LoVo (cell line): ENCODE measurements at regions not wholly inside any gene's neighbourhood (a gene's known extent, or its start where the extent isn't known, plus 50 kb on each side); places are given as distances from the start of the nearest gene placed in this dataset.

Source experiments
- DNase-seq: peaks from one replicate; pipeline ENCODE4 v3.0.0-alpha.2; 2016; ENCODE audit warnings: low spot score

DNA sequence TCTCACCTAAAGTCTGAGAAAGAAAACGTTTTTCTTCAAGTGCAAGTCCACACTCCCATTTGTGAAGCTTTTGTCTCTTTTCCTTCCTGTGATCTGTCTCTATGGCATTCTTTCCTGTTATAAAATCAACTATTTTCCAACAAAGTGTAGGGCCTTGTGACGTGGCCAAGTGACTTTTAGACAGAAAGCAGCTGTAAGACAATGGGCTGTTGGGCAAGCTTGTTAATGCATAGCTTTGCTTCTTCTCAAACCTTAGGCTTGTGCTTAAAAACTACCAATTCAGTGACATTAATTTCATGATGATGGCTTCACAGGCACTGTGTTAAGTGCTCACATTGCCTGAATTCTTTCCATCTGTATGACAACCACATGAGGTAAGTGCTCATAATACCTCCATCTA is 83.5 kb downstream of the VCY1B start:
- no peak for DNase-seq

DNA sequence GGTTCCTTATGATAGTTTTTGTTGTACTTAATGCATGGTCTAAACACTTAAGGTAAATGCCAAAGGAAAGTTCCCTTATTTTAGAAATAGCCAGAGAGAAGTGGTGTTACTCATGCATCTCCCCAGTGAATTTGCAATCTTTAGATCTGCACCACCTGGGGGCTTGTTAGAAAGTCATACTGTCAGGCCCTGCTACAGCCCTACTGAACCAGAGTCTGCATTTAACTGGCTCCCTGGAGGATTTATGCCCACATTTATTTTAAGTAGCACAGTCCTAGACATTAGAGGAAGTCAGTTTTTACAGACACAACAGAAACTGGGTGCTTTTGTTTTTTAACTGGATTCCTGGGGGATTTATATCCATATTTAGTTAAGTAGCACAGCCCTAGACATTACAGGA is 89.6 kb downstream of the VCY1B start:
- no peak for DNase-seq

DNA sequence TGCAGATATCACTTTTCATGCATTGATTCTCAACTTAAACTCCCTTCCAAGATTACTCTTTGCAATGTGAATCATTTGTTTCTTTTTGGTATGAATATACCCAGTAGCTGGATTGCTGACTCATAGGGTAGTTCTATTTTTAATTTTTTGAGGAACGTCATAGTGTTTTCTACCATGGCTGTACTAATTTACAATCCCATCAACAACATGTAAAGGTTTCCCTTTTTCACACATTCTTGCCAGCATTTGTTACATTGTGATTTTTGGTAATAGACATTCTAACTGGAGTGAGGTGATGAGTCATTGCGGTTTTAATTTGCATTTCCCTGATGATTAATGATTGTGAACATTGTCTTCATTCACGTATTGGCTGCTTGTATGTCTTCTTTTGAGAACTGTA is 126.7 kb downstream of the VCY1B start:
- no peak for DNase-seq

DNA sequence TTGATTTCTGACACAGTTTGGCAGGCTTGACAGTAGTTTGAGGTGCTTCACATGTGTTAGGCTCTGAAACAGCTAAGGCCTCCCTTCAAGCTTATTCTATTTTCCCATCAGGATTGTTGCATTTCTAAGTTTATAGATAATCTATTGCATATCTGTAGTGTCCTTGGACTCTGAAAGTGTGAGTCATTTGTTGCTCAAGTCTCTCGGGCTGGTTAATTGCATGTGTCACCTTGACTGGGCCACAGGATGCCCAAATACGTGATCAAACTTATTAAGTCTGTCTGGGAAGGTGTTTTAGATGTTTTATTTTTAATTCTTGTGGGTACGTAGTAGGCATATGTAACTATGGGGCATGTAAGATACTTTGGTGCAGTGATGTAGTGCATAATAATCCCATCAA is 166.0 kb downstream of the VCY1B start:
- DNase-seq, result no peak

DNA sequence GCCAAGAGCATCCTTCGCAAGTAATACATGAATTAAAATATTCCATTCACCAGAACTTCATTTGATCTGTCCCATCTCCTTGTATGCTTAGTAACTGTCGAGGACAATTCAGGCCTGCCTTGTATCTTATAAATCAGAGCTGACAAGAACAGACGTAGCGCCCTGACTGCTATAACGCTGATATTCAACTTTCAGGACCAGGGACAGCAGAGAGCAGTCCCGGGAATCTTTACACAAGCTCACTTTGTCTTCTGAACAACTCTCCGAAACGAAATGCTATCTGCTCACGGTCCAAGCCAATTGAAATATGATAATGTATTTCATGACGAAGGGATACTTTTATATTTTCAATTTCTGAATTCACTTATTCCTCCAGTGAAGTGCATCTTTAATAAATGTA is 175.7 kb downstream of the VCY1B start:
- peak; percentile 0 for DNase-seq

DNA sequence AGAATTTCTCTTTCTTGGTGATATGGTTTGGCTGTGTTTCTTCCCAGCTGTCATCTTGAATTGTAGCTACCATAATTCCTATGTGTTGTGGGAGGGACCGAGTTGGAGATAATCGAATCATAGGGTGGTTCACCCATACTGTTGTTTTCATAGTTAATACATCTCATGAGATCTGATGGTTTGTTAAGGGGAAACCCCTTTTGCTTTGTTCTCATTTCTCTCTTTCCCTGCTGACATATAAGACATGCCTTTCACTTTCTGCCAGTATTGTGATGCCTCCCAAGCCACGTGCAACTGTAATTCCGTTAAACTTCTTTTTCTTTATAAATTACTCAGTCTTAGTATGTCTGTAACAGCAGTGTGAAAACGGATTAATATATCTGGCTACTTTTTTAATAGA is 179.0 kb downstream of the VCY1B start:
- no peak for DNase-seq

DNA sequence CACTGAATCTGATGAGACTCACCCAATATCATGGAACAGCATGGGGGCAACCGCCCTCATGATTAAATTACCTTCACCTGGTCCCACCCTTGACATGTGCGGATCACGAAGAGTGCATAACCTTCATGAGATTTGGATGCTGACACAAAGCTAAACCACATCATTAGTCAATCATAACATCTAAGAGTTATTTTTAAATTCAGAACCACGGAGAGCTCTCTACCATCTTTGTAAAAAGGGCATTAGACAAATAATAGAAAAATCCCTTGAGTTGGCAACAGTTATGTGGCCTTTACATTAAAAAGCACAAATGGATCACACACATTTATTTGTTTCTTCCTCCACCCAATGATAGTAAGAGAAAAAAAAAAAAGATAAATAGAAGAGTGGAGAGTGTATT is 182.2 kb downstream of the VCY1B start:
- DNase-seq, result no peak

DNA sequence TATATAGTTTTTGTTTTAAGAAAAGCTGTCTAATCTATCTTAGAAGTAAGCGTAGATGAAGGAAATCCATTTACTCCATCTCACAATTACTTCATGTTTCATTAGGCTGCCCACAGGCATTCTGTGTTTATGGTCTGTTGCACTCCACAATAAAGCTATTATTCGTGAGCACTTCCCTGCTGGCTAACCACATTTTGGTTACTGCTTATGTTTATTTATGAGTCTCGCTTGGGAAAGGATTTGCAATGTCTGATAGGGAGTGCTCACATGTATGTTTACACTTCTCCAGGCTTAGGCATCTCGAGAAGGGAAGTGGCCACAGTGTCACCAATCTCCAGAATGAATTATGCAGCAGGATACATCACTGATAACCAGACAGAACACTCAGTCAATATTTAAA is 190.9 kb downstream of the VCY1B start:
- DNase-seq, result no peak

DNA sequence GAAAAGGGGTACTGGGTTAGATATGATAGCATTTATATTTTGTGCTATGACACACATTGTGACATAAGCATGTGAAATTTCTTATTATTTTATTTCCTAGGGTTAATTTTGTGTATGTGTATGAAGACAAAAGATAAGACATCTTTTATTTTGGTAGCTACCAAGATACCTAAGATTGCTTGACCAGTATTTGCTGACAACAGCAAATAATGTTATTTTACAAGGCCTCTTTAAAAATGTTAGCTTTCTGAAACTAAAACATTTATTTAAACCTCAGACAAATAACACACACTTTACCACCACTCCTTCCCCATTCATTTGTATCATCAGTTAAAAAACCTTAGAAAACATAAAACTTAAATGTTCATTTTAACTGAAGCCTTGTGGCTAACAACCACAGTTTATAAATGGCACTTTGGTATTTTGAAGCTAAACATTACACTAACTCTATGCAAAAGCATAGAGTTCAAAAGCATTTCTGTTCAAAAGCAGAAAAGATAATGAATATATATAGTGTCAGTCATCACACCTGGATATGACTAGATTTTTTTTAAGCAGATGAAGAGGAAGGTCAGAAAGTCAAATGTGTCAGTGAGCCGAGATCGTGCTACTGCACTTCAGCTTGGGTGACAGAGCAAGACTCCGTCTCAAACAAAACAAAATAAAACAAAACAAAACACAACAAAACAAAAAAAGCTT is 193.0 kb downstream of the VCY1B start:
- no peak for DNase-seq

DNA sequence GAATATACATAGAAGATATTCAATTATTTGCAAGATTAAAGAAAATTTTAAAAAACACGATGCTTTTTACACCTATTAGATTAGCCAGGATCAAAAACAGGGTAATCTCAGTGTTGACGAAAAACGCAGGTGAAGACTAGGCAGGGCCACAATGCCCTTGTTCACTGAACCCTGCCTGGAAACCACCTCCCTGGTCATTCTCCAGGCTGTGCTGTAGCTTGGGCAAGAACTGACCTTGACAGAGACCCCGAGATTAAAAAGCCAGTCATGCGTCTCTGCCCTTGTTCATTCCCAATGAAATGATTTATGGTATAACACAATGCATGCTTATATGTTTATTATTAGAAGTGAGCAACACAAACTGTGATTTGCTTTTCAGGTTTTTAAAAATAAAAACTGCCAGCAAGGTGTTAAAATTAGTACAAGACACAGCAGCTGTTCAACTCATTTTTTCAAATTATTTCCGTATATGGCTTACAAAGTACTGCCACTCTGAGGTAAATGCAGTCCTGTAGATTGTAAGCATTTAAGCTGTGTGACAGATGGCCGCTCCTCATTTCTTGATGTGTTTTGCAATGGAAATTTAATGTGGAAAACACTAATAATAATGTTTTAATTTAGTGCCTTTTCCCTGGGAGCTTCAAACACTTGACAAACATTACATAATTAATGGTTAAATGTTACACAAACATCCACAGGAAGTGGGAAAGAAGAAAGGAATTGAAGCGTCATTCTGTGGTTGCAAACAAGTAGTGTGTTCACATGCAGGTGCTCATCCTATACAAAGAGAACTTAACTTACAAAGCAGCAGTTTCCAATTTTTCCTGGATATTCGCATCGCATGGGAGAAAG is 200.2 kb downstream of the VCY1B start:
- DNase-seq, result no peak

DNA sequence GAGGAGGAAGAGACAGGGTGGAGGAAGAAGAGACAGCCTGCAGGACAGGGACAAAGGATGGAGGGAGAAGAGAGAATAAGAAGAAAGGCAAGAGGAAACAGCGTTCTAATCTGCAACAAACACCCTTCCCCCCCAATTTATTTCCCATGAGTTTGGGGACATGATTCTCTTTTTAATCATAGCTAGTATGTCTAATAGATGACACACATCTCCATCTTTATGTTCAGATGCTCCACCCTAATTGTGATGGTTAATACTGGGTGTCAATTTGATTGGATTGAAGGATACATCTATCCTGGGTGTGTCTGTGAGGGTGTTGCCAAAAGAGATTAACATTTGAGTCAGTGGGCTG is 200.8 kb downstream of the VCY1B start:
- DNase-seq, result no peak

DNA sequence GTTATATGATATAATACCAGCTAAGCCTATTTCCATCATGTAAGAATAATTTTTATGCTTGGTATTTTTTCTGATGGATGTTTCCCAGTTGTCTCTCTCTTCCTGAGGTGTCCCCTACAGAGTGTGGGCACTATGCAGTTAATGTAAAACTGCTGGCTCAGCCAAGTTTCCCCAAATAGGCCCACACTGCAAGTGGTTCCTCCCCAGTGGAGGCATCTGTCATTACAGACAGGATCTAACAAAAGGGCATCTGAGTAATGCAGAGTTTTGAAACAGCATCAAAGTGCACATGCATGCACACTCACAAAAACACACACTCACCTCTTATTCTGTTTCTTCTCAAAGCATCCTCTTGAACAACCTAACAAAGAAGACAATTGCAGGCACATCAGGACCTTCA is 221.0 kb downstream of the VCY1B start:
- DNase-seq, result no peak

DNA sequence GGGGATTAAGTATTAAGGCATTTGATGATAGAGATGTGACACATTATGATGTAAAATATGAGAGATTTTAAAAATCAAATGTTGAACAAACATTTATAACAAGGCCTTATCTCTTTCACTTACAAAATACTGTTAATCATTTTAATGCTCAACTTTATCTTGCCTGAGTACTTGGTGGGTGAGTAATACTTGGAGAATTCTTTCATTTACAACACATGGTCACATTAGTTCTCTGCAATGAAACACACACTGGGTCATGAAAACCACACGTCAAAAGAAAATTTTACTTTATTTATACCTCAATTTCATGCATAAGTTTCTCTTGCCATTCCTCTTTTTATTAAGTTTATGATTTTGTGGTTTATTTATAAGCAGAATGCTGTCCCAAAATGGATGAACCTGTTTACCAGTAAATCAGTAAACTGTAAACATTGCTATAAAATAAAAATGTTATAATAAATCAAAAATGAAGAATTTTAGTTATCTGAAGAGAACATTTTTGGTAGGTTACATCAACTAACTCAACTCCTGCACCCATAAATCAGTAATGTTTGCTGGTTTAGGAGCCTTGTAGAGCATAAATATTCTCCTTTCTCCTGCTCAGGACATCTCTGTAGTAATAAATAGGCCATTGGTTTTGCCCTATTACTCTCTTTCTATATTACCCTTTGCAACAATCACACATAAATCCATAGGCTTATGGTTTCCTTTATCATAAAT is 233.5 kb upstream of the NLGN4Y start:
- DNase-seq, result no peak

DNA sequence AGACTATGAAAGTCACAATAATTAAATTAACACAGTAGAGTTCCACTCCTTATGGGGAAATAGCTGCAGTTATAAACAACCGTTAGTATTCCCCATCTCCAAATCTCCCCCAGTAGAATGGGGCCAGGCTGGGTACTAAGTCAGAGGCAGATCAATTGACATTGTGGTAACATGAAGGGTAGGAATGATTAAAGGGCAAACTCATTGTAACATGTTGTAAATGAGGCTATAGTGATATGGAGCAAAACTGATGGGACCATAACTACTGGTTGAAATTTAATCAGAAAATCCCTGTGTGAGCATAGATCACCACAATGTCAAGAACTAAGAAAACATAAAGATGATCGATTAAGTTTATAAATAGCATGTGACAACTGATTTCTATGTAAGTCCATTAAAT is 231.9 kb upstream of the NLGN4Y start:
- no peak for DNase-seq

DNA sequence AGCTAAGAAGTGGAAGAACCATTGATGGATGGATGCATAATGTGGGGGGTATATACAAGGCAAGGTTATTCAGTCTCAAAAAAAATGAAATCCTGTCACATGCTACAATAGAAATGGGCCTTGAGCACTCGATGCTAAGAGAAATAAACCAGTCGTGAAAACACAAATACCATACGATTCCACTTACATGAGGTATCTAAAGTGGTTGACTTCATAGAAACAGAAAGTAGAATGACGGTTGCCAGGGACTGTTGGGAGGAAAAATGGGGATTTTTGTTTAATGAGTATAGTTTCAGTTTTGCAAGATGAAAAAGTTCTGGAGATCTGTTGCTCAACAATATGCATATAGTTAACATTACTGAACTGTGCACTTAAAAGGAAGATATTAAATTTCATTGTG is 223.6 kb upstream of the NLGN4Y start:
- DNase-seq, result no peak

DNA sequence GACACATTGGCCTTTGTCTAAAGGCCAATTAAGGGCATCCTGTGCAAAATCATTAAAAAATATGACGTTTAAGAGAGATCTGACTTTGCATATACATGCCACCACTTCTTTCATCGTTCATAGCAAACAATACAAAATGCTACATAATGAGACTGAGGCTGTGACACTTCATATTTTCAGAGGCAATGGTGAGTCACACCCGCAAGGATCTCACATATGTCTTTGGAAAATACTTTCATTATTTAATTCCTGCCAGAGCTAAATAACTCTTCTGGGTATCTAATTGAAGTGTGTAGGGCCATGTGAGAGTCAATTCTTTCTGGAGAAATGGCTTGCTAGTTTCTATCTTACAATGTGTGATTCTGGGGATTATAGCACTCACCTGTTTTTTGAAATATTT is 222.8 kb upstream of the NLGN4Y start:
- DNase-seq, result no peak

DNA sequence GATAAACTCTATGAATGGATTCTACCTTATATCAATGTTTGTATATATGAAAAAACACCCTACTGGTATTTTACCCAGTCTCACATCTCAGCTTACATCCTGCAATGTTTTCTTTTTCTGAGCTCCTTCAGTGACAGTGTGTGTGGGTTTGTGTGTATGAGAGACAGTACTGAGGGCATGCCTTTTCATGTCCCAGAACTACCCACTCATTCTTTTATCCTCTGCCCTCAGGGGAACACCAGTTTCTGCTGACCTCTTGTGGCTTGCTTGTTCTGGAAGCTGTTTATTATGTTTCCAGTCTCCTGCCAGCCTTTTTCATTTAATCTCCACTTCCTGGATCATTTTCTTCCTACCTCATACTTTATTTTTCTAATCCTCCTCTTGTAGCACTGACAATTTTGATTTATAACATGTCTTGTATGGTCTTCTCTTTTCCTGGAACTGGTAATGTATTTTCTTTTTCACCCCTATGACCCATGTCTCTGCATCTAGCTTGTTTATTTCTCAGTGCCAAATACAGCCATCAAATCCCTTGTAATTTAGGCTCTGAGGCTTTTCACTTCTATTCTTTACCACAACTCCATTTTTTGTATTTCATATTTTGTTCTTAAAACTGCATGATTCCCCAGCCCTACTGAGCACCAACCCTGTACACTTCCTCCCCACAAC is 195.5 kb upstream of the NLGN4Y start:
- peak; percentile 20 for DNase-seq

DNA sequence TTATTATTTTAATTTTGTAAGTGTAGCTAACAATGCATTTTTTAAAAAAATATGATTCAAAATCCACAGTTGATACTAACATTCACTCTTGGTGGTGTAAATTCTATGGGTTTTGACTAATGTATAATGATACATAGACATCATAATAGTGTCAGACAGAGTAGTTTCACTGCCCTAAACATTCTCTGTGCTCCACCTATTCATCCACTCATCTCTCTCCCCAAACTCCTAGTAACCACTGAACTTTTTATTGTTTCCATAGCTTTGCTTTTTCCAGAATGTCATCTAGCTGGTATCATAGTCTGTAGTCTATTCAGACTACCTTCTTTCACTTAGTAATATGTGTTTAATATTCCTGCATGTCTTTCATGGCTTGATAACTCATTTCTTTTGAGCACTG is 194.0 kb upstream of the NLGN4Y start:
- no peak for DNase-seq

DNA sequence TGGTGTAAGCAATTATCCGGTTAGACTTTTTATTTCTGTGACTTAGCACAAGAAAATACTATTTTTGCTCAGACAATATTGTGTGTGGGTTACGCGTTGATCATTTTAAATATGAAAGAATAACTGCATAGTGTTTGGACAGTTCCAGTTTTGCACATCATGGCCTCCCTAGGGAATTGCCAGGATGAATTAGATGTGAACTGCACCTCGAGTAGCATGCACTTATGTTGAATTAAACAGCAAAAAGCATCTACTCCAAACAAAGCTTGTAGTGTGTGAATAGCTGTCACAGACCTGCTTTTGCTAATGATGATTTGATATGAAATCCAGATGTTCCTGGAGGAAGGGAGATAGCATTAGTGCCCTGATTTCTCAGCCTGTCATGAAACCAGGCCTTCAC is 184.8 kb upstream of the NLGN4Y start:
- no peak for DNase-seq

DNA sequence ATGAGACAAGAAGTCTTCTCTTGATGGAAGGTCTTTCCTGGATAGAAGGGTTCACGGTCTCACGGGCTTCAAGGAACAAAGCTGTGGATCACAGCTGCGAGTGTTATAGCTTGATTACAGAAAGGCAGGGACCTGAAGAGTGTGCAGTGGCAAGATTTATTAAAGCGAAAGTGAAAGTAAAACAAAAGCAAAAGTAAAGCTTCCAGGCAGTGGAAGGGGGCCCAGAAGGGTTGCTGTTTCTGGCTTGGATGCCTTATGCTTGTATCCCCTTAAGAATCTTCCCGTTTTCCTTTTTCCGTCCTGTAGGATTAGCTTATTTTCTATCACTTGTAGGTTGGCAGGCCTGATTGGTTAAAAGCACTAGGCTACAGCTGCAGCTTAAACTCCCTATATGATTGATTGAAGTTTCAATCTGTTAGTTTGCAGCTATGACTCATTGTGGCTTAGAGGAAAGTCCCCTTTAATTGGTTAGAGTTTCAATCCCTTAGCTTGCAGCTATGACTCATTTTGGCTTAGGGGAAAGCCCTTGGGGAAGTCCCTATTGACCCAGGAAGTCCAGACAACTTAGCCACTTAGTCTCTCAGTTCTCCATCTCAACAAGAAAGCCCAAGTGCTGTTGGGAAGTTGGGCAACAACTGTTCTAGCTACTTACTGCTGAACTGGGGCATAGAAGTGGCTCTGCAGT is 183.7 kb upstream of the NLGN4Y start:
- DNase-seq, result peak; percentile 57

DNA sequence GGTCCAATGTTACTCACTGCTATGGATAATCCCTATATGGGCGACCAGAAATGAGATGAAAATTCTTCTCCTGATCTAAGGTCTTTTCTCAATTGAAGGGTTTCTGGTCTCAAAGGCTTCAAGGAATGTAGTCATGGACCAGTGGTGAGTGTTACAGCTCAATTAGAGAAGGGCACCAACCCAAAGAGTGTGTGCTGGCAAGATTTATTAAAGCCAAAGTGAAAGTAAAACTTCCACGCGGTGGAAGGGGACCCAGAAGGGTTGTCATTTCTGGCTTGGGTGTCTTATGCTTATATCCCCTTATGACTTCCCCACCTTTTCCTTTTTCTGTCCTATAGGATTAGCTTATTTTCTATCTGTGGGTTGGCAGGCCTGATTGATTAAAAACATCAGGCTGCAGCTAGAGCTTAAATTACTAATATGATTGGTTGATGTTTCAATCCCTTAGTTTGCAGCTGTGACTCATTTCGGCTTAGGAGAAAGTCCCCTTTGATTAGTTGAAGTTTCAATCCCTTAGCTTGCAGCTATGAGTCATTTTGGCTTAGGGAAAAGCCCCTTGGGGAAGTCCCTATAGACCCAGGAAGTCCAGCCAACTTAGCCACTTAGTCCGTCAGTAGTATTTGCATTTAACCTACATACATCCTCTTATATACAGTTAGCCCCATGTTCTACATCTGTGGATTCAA is 179.5 kb upstream of the NLGN4Y start:
- DNase-seq, result peak; percentile 11
